ENCODE measurements at regions not wholly inside any gene's neighbourhood (a gene's known extent, or its start where the extent isn't known, plus 50 kb on each side); places are given as distances from the start of the nearest gene placed in this dataset.

- intact Hi-C loops (cut with DNase I) = no loop called here
Measured at GRCh38 chr3:102087236-102087635, 237.9 kb downstream of the NFKBIZ start.

GRCh38 chr3:102089239-102089638 lies 239.9 kb downstream of the NFKBIZ start:
- WGBS = 84% methylated on average over 3 of the region's 3 CpGs
- no peaks in the 10 kb centered on the region for H3K9me3 ChIP-seq (ENCODE audit: control insufficient read depth, low read length)
- no peak overlapping the region for H3K4me3 ChIP-seq (ENCODE audit: low read length)
- no peaks in the 10 kb centered on the region for H3K4me1 ChIP-seq (ENCODE audit: control insufficient read depth, insufficient read depth, low read length)
- ATAC-seq (no peak), DNase-seq (no peak)
- no peaks in the 10 kb centered on the region for H3K27me3 ChIP-seq (ENCODE audit: control insufficient read depth, insufficient read depth)
- intact Hi-C loops (cut with DNase I) = no loop called here
- no peak overlapping the region for H3K27ac ChIP-seq (ENCODE audit: low read length)

More at GRCh38 chr3:102087236-102087635, 237.9 kb downstream of the NFKBIZ start:
- ATAC-seq (no peak), DNase-seq (no peak)
- Histone ChIP-seq H3K27ac (ENCODE audit: low read length) (no peak overlapping the region), H3K4me3 (ENCODE audit: low read length) (no peak overlapping the region), H3K27me3 (ENCODE audit: control insufficient read depth, insufficient read depth) (no peaks in the 10 kb centered on the region), H3K4me1 (ENCODE audit: control insufficient read depth, insufficient read depth, low read length) (no peaks in the 10 kb centered on the region), H3K9me3 (ENCODE audit: control insufficient read depth, low read length) (no peaks in the 10 kb centered on the region)
- WGBS = 79% methylated on average over 4 of the region's 4 CpGs

GRCh38 chr3:102089904-102090720 lies 240.8 kb downstream of the NFKBIZ start:
- intact Hi-C loops (cut with DNase I) = no loop called here
- ATAC-seq (peak; percentile 19 to 74), DNase-seq (no peak)
- H3K4me3 ChIP-seq (ENCODE audit: low read length) = no peak overlapping the region
- WGBS = 51% methylated on average over 10 of the region's 10 CpGs
- H3K9me3 ChIP-seq (ENCODE audit: control insufficient read depth, low read length) = no peaks in the 10 kb centered on the region
- H3K27me3 ChIP-seq (ENCODE audit: control insufficient read depth, insufficient read depth) = no peaks in the 10 kb centered on the region
- H3K27ac ChIP-seq (ENCODE audit: low read length) = no peak overlapping the region
- H3K4me1 ChIP-seq (ENCODE audit: control insufficient read depth, insufficient read depth, low read length) = no peaks in the 10 kb centered on the region

- Histone ChIP-seq H3K4me1 (ENCODE audit: control insufficient read depth, insufficient read depth, low read length) (no peaks in the 10 kb centered on the region), H3K9me3 (ENCODE audit: control insufficient read depth, low read length) (no peaks in the 10 kb centered on the region), H3K27ac (ENCODE audit: low read length) (no peak overlapping the region), H3K27me3 (ENCODE audit: control insufficient read depth, insufficient read depth) (no peaks in the 10 kb centered on the region), H3K4me3 (ENCODE audit: low read length) (no peak overlapping the region)
- DNase-seq (no peak), ATAC-seq (peak in 1 of 2 donors; percentile 68)
- 65% methylated on average over 3 of the region's 3 CpGs for WGBS
- intact Hi-C loops (cut with DNase I) = no loop called here
Measured at GRCh38 chr3:102090721-102091045, 241.4 kb downstream of the NFKBIZ start.

- WGBS = 92% methylated on average over 2 of the region's 2 CpGs
- H3K4me3 ChIP-seq (ENCODE audit: low read length) = no peak overlapping the region
- no peaks in the 10 kb centered on the region for H3K9me3 ChIP-seq (ENCODE audit: control insufficient read depth, low read length)
- no peaks in the 10 kb centered on the region for H3K27me3 ChIP-seq (ENCODE audit: control insufficient read depth, insufficient read depth)
- intact Hi-C loops (cut with DNase I) = no loop called here
- H3K27ac ChIP-seq (ENCODE audit: low read length) = no peak overlapping the region
- H3K4me1 ChIP-seq (ENCODE audit: control insufficient read depth, insufficient read depth, low read length) = no peaks in the 10 kb centered on the region
- DNase-seq (no peak), ATAC-seq (no peak)
Measured at GRCh38 chr3:102091358-102091757, 242.0 kb downstream of the NFKBIZ start.

GRCh38 chr3:102092617-102093466 lies 243.5 kb downstream of the NFKBIZ start:
- ATAC-seq (no peak), DNase-seq (no peak)
- Histone ChIP-seq H3K4me1 (ENCODE audit: control insufficient read depth, insufficient read depth, low read length) (no peaks in the 10 kb centered on the region), H3K9me3 (ENCODE audit: control insufficient read depth, low read length) (no peaks in the 10 kb centered on the region), H3K4me3 (ENCODE audit: low read length) (no peak overlapping the region), H3K27me3 (ENCODE audit: control insufficient read depth, insufficient read depth) (no peaks in the 10 kb centered on the region), H3K27ac (ENCODE audit: low read length) (no peak overlapping the region)
- 81% methylated on average over 5 of the region's 5 CpGs for WGBS
- intact Hi-C loops (cut with DNase I) = no loop called here

GRCh38 chr3:102094506-102094905 lies 245.2 kb downstream of the NFKBIZ start:
- Histone ChIP-seq H3K4me3 (ENCODE audit: low read length) (no peak overlapping the region), H3K4me1 (ENCODE audit: control insufficient read depth, insufficient read depth, low read length) (no peaks in the 10 kb centered on the region), H3K27ac (ENCODE audit: low read length) (no peak overlapping the region), H3K27me3 (ENCODE audit: control insufficient read depth, insufficient read depth) (no peaks in the 10 kb centered on the region), H3K9me3 (ENCODE audit: control insufficient read depth, low read length) (no peaks in the 10 kb centered on the region)
- DNase-seq = no peak
- intact Hi-C loops (cut with DNase I) = no loop called here
- ATAC-seq = no peak

GRCh38 chr3:102095383-102095782 lies 246.1 kb downstream of the NFKBIZ start:
- Histone ChIP-seq H3K9me3 (ENCODE audit: control insufficient read depth, low read length) (no peaks in the 10 kb centered on the region), H3K27me3 (ENCODE audit: control insufficient read depth, insufficient read depth) (no peaks in the 10 kb centered on the region), H3K4me3 (ENCODE audit: low read length) (no peak overlapping the region), H3K4me1 (ENCODE audit: control insufficient read depth, insufficient read depth, low read length) (no peaks in the 10 kb centered on the region), H3K27ac (ENCODE audit: low read length) (no peak overlapping the region)
- DNase-seq = no peak
- 98% methylated on average over 1 of the region's 1 CpG for WGBS
- intact Hi-C loops (cut with DNase I) = no loop called here
- no peak for ATAC-seq

GRCh38 chr3:102096066-102096465 lies 246.8 kb downstream of the NFKBIZ start:
- H3K27ac ChIP-seq (ENCODE audit: low read length) = no peak overlapping the region
- H3K9me3 ChIP-seq (ENCODE audit: control insufficient read depth, low read length) = no peaks in the 10 kb centered on the region
- WGBS = 70% methylated on average over 2 of the region's 2 CpGs
- H3K4me1 ChIP-seq (ENCODE audit: control insufficient read depth, insufficient read depth, low read length) = no peaks in the 10 kb centered on the region
- no peaks in the 10 kb centered on the region for H3K27me3 ChIP-seq (ENCODE audit: control insufficient read depth, insufficient read depth)
- DNase-seq = no peak
- no peak overlapping the region for H3K4me3 ChIP-seq (ENCODE audit: low read length)
- ATAC-seq = no peak
- intact Hi-C loops (cut with DNase I) = no loop called here

- H3K27ac ChIP-seq (ENCODE audit: low read length) = no peak overlapping the region
- no peak for DNase-seq
- H3K4me1 ChIP-seq (ENCODE audit: control insufficient read depth, insufficient read depth, low read length) = no peaks in the 10 kb centered on the region
- 80% methylated on average over 3 of the region's 3 CpGs for WGBS
- intact Hi-C loops (cut with DNase I) = no loop called here
- H3K4me3 ChIP-seq (ENCODE audit: low read length) = no peak overlapping the region
- no peak for ATAC-seq
- no peaks in the 10 kb centered on the region for H3K9me3 ChIP-seq (ENCODE audit: control insufficient read depth, low read length)
- H3K27me3 ChIP-seq (ENCODE audit: control insufficient read depth, insufficient read depth) = no peaks in the 10 kb centered on the region
Measured at GRCh38 chr3:102098130-102098885, 249.0 kb downstream of the NFKBIZ start.

GRCh38 chr3:102099913-102100312 lies 250.6 kb downstream of the NFKBIZ start:
- H3K27ac ChIP-seq (ENCODE audit: low read length) = no peak overlapping the region
- no peak overlapping the region for H3K4me3 ChIP-seq (ENCODE audit: low read length)
- intact Hi-C loops (cut with DNase I) = no loop called here
- no peaks in the 10 kb centered on the region for H3K9me3 ChIP-seq (ENCODE audit: control insufficient read depth, low read length)
- H3K4me1 ChIP-seq (ENCODE audit: control insufficient read depth, insufficient read depth, low read length) = no peaks in the 10 kb centered on the region
- DNase-seq (no peak), ATAC-seq (no peak)
- WGBS = 67% methylated on average over 1 of the region's 1 CpG
- H3K27me3 ChIP-seq (ENCODE audit: control insufficient read depth, insufficient read depth) = no peaks in the 10 kb centered on the region

Measured in right cardiac atrium (tissue), 5 donors.